Duodenal mucosa (tissue), 2 donors: ENCODE measurements at regions not wholly inside any gene's neighbourhood (a gene's known extent, or its start where the extent isn't known, plus 50 kb on each side); places are given as distances from the start of the nearest gene placed in this dataset.
"Not testable (repeated sequence)": the region's sequence is repeated elsewhere in the genome, so short reads cannot be mapped to it uniquely, and the experiment has no call there.

Experiments
- H3K27ac ChIP-seq: one replicate; pipeline ENCODE4 v1.7.0; 2013; ENCODE audit warnings: low read depth, low read length
- H3K27me3 ChIP-seq, 2 donors: one replicate each; pipeline ENCODE4 v1.7.0; 2013; ENCODE audit warnings: low read length in 2 of 2, control low read depth in 1 of 2; ENCODE audit not compliant: insufficient read depth in 2 of 2, control insufficient read depth in 1 of 2
- H3K36me3 ChIP-seq, 2 donors: one replicate each; pipeline ENCODE4 v1.7.0; 2013; ENCODE audit warnings: low read length in 2 of 2, control low read depth in 1 of 2; ENCODE audit not compliant: insufficient read depth in 2 of 2, control insufficient read depth in 1 of 2
- H3K4me1 ChIP-seq, 2 donors: one replicate each; pipeline ENCODE4 v1.7.0; 2013; ENCODE audit warnings: low read length in 2 of 2, control low read depth in 1 of 2; ENCODE audit not compliant: insufficient read depth in 2 of 2, control insufficient read depth in 1 of 2
- H3K4me3 ChIP-seq, 2 donors: one replicate each; pipeline ENCODE4 v1.7.0; 2013; ENCODE audit warnings: low read length in 2 of 2, low read depth in 1 of 2
- H3K9ac ChIP-seq, 2 donors: one replicate each; pipeline ENCODE4 v1.7.0; 2013; ENCODE audit warnings: low read length in 2 of 2, low read depth in 1 of 2
- H3K9me3 ChIP-seq, 2 donors: one replicate each; pipeline ENCODE4 v1.7.0; 2013; ENCODE audit warnings: low read length in 2 of 2, control low read depth in 1 of 2; ENCODE audit not compliant: control insufficient read depth in 1 of 2

DNA sequence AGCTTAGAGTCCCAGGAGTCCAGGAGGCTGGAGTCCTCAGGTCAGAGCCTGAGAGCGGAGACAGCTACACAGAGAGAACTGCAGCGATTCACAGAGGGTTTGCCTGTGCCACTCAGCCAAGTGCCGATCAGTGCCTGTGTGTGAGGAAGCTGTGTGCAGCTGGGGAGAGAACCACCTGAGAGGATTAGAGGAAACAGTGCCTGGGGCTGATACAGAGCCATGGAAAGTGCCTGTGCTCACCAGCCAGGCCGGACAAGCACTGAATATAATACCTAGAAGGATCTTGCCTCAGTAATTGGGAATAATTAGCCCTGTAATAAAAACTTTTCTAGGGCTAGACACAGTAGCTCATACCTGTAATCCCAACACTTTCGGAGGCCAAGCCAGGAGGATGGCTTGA lies 134.7 kb downstream of the ARHGAP11B start:
- not testable (repeated sequence) for H3K4me1 ChIP-seq, H3K9ac ChIP-seq, H3K4me3 ChIP-seq, H3K9me3 ChIP-seq, H3K36me3 ChIP-seq, H3K27me3 ChIP-seq, H3K27ac ChIP-seq

- H3K27me3 ChIP-seq, H3K27ac ChIP-seq, H3K9ac ChIP-seq, H3K4me3 ChIP-seq, H3K36me3 ChIP-seq, H3K4me1 ChIP-seq, H3K9me3 ChIP-seq: not testable (repeated sequence)
Measured at GRCh38 chr15:30761365-30761764, 135.4 kb downstream of the ARHGAP11B start.

GRCh38 chr15:30769390-30770124 lies 134.2 kb upstream of the FAN1 start:
- not testable (repeated sequence) for H3K4me1 ChIP-seq, H3K27me3 ChIP-seq, H3K27ac ChIP-seq, H3K9me3 ChIP-seq, H3K36me3 ChIP-seq, H3K9ac ChIP-seq, H3K4me3 ChIP-seq

GRCh38 chr15:30770759-30771158 lies 133.0 kb upstream of the FAN1 start:
- Histone ChIP-seq H3K4me3 (no peak overlapping the region), H3K4me1 (no peaks in the 10 kb centered on the region), H3K9me3 (no peaks in the 10 kb centered on the region), H3K27me3 (no peaks in the 10 kb centered on the region), H3K27ac (no peak overlapping the region), H3K36me3 (no peaks in the 10 kb centered on the region), H3K9ac (no peak overlapping the region)

GRCh38 chr15:30783019-30783418 lies 120.7 kb upstream of the FAN1 start:
- H3K27ac ChIP-seq: no peak overlapping the region
- no peaks in the 10 kb centered on the region for H3K36me3 ChIP-seq
- no peak overlapping the region for H3K4me3 ChIP-seq
- no peaks in the 10 kb centered on the region for H3K9me3 ChIP-seq
- no peak overlapping the region for H3K9ac ChIP-seq
- H3K27me3 ChIP-seq: no peaks in the 10 kb centered on the region
- no peaks in the 10 kb centered on the region for H3K4me1 ChIP-seq

DNA sequence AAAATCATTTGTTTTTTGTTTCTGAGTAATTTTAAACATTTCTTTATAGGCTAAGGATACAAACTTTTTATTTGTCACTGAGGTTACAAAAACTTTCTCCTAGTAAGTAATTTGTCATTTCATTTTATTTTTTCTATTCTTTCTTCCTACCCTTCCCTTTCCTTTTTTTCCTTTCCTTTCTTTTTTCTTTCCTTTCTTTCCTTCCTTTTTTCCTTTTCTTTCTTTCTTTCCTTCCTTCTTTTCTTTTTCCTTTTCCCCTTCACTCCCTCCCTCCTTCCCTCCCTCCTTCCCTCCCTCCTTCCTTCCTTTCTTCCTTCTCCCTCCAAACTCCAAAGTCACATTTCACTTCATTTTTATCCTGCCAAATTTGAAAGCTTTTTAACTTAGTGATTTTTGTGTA lies 115.1 kb upstream of the FAN1 start:
- H3K27ac ChIP-seq: no peak overlapping the region
- no peaks in the 10 kb centered on the region for H3K4me1 ChIP-seq
- H3K9me3 ChIP-seq: no peaks in the 10 kb centered on the region
- no peaks in the 10 kb centered on the region for H3K36me3 ChIP-seq
- no peaks in the 10 kb centered on the region for H3K27me3 ChIP-seq
- no peak overlapping the region for H3K9ac ChIP-seq
- H3K4me3 ChIP-seq: no peak overlapping the region

- Histone ChIP-seq H3K9me3 (no peaks in the 10 kb centered on the region), H3K36me3 (no peaks in the 10 kb centered on the region), H3K27me3 (no peaks in the 10 kb centered on the region), H3K9ac (no peak overlapping the region), H3K27ac (no peak overlapping the region), H3K4me1 (no peaks in the 10 kb centered on the region), H3K4me3 (no peak overlapping the region)
Measured at GRCh38 chr15:30791239-30792175, 112.2 kb upstream of the FAN1 start.

GRCh38 chr15:30792843-30793242 lies 110.9 kb upstream of the FAN1 start:
- not testable (repeated sequence) for H3K9me3 ChIP-seq, H3K36me3 ChIP-seq, H3K4me1 ChIP-seq, H3K27ac ChIP-seq, H3K27me3 ChIP-seq, H3K9ac ChIP-seq, H3K4me3 ChIP-seq

GRCh38 chr15:30794388-30794787 lies 109.3 kb upstream of the FAN1 start:
- Histone ChIP-seq H3K9me3 (no peaks in the 10 kb centered on the region), H3K4me1 (no peaks in the 10 kb centered on the region), H3K4me3 (no peak overlapping the region), H3K9ac (no peak overlapping the region), H3K27me3 (no peaks in the 10 kb centered on the region), H3K36me3 (no peaks in the 10 kb centered on the region), H3K27ac (no peak overlapping the region)

DNA sequence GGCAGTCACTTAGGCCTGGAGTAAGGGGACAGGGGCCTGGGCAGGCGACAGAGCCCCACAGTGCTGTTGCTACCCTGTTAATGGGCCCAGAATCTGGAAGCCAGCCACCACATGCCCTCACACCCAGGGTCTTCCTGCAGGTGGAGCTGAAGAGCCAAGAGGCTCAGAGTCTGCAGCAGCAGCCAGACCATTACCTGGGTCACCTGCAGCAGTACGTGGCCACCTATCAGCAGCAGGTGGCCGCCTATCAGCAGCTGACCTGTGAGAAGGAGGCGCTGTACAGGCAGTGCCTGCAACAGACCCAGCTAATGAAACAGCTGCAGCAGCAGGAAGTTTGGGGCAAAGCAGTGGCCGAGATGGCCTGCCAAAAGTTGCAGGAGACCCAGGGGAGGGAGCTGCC lies 104.2 kb upstream of the FAN1 start:
- H3K9ac ChIP-seq, H3K27ac ChIP-seq, H3K4me1 ChIP-seq, H3K4me3 ChIP-seq, H3K36me3 ChIP-seq, H3K27me3 ChIP-seq, H3K9me3 ChIP-seq: not testable (repeated sequence)
